Glomerular endothelial cell (primary cell): ENCODE measurements at regions not wholly inside any gene's neighbourhood (a gene's known extent, or its start where the extent isn't known, plus 50 kb on each side); places are given as distances from the start of the nearest gene placed in this dataset.

Experiments
- DNase-seq: peaks from one replicate; pipeline ENCODE4 v3.0.0-alpha.2; 2011; ENCODE audit warnings: low read depth, low spot score; ENCODE audit errors: extremely low read depth

GRCh38 chr7:41118486-41118885, 584.4 kb downstream of the INHBA start:
- no peak for DNase-seq

GRCh38 chr7:41117431-41117830, 585.5 kb downstream of the INHBA start:
- no peak for DNase-seq

DNA sequence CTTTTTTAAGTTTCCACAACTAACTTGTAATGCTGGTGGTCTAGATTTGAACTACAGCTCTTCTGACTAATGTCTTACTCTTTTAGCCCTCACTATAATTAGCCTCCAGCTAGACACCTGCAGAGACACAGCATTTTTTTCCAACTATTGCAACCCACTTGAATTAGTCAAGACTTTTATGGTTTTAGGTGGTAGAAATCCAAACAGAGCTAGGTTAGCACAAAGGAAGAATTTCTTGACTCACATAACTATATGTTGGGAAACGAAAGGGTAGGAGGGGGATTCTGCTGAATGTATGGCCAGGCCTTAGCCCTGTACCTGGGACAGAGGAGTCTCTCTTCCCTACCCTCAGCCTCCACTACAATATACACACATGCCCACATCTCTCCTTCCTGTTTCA, 586.1 kb downstream of the INHBA start:
- no peak for DNase-seq

DNA sequence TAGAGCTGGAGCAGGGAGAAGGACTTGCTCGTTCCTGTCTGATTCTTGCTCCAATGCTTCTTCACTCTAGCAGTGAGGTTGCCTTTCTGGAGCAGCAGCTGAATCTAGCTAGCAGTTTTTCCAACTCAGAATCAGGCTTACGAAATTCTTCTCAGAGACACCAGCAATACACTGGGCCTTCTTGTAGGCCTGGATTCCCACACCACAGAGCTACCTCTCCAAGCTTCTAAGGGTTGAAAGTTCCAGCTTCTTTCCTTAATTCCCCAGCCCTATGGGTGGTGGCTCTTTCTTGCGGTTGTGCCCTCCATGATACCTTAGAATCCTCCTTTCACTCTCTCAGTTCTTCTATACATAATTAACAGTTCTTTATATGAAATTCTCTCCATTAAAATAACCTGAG, 586.6 kb downstream of the INHBA start:
- DNase-seq = no peak

DNA sequence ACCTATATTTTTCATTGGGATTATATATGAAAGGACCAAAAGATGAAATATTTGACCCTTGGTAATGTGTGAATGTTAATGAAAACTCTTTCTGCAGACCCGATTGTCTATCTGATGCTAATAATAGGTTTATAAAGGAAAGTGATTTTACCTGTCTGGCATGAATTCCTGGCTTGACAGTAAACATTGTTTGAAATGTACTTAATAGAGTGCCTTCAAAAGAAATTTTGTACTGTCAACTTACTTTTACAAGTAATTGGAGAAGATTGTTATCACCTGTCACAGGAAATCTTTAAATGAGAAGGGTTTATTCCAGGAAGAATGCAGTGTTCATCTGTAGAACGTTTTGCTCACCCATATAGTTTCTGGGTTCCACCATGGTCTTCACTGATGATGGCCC, 588.2 kb downstream of the INHBA start:
- DNase-seq = no peak

DNA sequence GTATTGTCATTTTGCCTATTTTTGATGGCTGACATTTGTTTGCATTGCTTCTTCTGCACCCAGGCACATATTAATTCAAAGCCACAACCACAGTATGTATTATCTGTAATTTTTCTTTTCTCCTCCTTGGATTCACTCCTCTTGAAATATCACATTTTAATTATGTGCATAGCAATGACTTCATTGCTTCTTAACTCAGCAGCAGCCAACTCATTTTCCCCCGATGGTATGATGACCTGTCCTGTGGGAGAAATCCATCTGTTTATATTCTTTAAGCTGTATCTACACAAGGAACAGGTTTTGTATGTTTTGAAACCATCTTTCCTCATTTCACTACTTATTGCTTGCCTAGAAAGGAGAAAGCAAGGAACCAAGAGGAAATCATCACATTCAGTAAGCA, 588.8 kb downstream of the INHBA start:
- DNase-seq = no peak

GRCh38 chr7:41113719-41114118, 589.2 kb downstream of the INHBA start:
- DNase-seq = no peak

- DNase-seq = no peak
Measured at GRCh38 chr7:41110186-41110585, 592.7 kb downstream of the INHBA start.

DNA sequence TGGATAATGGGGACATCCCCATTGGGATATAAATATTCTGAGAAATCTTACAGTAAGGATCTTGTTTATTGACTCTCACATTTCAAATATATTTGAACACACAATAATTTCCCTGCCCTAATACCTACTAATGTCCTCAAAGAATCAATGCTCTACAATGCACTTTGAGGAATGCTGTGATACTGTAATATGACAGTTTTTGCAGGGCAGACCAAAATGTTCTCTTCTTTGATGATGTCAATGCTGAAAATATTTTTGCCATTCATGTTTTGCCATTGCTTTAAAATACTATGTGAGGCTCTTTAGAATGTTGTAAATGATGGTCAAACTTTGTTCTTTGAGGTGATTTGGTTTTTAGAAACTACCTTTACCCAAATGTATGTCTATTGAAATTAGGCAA, 594.1 kb downstream of the INHBA start:
- no peak for DNase-seq

- no peak for DNase-seq
Measured at GRCh38 chr7:41107938-41108448, 594.9 kb downstream of the INHBA start.

DNA sequence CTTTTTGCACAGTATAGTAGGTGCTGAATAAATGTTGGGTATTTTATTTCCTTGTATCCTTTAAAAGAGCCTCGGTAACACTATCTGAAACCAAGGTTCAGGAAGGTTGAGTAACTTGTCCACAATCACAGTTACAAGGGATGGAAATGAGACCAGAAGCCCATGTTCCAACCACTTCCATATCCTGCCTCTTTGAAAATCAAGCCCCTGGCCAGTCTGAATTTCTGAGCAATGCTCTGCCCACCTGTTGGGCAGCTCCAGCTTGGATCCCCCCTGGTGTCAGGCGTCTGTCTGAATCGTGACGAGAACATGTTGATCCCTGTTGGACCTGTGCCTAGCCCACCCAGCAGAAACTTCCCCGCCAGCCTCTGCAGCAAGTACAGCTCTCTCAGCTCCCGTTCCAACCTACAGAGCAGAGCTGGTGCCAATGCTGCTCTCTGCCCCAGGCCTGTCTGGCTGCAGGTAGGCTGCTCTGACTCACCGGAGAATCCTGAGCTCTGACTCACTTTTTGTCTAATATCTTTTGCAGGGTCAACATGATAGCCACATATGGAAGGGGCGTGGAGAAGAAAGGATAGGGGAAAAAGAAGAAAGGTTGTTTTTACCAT, 595.5 kb downstream of the INHBA start:
- DNase-seq = no peak

DNA sequence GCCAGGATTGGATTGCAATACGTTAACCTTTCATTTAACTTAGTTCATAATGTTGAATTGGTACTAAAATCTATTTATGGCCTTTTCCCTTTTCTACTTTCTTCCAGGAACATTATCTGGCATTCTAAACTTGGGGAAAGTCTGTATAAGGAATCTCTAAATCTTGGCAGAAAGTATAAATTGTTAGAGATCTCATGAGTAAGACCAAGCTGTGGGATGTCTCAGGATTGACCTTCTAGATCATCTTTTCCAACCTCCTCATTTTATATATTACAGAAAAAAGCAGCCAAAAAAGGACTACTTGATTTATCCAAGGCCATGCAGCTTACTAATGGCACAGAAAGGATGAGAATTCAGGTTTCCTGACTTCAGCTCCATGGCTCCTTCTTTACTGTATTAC, 598.3 kb downstream of the INHBA start:
- no peak for DNase-seq

GRCh38 chr7:41103331-41103730, 599.6 kb downstream of the INHBA start:
- DNase-seq = no peak

DNA sequence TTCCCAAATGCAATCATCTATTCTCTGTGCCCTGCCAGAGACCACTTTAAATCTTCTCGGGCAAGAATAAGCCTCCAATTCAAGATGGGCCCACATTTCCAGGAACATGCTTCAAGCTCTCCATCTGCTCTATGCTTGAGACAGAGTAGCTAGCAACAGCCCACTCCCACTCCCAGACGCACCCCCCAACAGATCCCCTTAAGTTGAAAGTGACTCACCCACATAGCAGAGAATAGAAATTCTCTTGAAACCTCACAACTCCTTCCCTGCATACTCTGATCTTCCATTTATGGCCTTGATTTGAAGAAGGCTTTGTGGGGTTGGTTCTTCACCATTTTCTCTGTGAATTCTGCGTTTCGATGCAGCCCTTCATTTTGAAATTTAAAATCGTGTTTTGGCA, 604.0 kb downstream of the INHBA start:
- DNase-seq = no peak

- no peak for DNase-seq
Measured at GRCh38 chr7:41098402-41098801, 604.5 kb downstream of the INHBA start.

GRCh38 chr7:41097501-41097900, 605.4 kb downstream of the INHBA start:
- no peak for DNase-seq

- no peak for DNase-seq
Measured at GRCh38 chr7:41096917-41097316, 606.0 kb downstream of the INHBA start.

- no peak for DNase-seq
Measured at GRCh38 chr7:41093141-41093540, 609.7 kb downstream of the INHBA start.

DNA sequence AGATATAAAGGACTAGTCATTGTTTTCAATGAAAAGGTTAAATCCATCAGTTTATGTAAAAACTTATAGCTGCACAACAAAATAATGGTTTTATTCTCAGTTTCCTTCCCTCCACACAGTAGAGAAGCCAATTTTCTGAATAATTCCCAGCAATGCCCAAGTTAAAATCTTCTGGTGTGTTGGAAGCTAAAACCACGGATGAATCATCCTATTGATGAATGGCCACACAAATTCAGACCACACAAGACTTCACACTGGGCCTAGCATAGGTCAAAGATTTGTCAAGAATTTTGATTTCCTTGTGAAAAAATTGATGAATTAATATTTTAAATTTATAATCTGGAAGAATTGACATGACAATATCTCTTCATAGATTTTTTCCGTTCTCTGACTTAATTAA, 617.6 kb downstream of the INHBA start:
- no peak for DNase-seq

DNA sequence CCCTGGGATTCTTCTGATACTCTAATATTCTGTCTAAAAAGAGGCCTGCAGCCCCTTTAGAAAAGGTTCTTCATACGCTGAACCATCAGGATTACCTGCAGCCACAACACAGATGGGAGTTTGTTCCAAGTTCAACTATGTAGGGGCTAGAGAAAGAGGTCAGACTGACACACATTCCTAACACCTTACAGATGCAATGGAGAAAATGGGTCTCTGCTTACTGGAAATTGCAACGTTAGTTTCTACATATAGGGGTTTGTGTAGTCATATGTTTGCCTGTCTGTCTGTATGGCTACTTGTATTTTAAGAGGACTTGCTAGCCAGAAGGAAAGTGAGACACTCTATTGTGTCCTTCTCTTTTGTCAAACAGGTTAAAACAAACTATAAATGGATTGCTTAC, 618.5 kb downstream of the INHBA start:
- no peak for DNase-seq

- DNase-seq = no peak
Measured at GRCh38 chr7:41069635-41070034, 633.3 kb downstream of the INHBA start.

GRCh38 chr7:41067576-41067975, 635.3 kb downstream of the INHBA start:
- no peak for DNase-seq

DNA sequence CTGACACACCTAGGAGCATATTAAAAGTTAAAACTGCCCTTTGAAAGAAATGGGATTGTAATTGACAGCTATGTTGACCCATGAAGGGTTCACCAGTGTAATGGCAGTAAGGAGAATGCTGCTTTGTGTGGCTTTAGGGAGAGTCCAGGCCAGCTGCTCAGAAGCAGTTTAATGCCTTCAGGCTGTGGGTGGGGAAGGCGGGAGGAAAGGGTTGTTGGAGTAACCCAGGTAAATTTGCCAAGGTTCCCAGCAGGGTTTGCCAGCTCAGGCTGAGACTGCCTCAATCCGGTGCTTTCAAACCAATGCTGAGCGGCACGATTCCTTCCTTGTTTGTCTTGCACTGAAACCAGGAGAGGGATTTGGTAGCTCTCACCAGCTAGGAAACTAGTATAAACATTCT, 637.2 kb downstream of the INHBA start:
- DNase-seq = no peak
